K562 (cell line): ENCODE measurements at regions not wholly inside any gene's neighbourhood (a gene's known extent, or its start where the extent isn't known, plus 50 kb on each side); places are given as distances from the start of the nearest gene placed in this dataset.

Source experiments
- ATAC-seq: fragments of 200-7000 bp; cut with Tn5 transposase; 3 replicates; pipeline ENCODE4 v1.9.1; 2020; ENCODE audit warnings: moderate library complexity
- BruUV-seq: library from RNA; stranded (reverse); fragments of 400-500 nt; replicated peaks from 2 replicates; lab custom pipeline; 2021; lab: Mats Ljungman, UMichigan
- CTCF ChIA-PET: fragments of 300-600 bp; formaldehyde crosslinking; extraction: SDS; loops from one replicate; lab custom pipeline; 2021; ENCODE audit warnings: low intra/inter-chr PET ratio; lab: Yijun Ruan, JAX
- POLR2A ChIA-PET: fragments of 300-600, 350-650 bp; sonication (Branson Sonifier 250); formaldehyde crosslinking; extraction: SDS; loops from one replicate; lab custom pipeline; 2021; ENCODE audit warnings: antibody characterized with exemption, inconsistent platforms; lab: Yijun Ruan, JAX
- DNase-seq, 4 experiments: peaks; one replicate each; pipeline versions ENCODE4 v3.0.0 to v3.0.0-alpha.2; 2011 to 2018; ENCODE audit warnings: low spot score in 3 of 4, mixed read lengths in 3 of 4; ENCODE audit errors: extremely low read depth in 1 of 4
- FAIRE-seq: peaks from 2 replicates; lab custom pipeline; 2011; peaks lifted over from hg19 to GRCh38; lab: Jason Lieb, UNC
- H2AFZ ChIP-seq: 2 replicates; pipeline ENCODE4 v1.6.0; 2011; ENCODE audit warnings: low read depth, low read length, control low read depth, inconsistent platforms
- H3K27ac ChIP-seq: fragments of 200-600 bp; 3 replicates; pipeline ENCODE4 v1.8.0; 2011; ENCODE audit warnings: low read depth, mild to moderate bottlenecking, control low read depth, inconsistent platforms, low read length, moderate library complexity, mixed read lengths; ENCODE audit errors: extremely low read depth
- H3K27me3 ChIP-seq, 2 experiments: fragments of 300-600 bp in 1 of 2; 2 replicates in 1 of 2; 3 replicates in 1 of 2; pipeline versions ENCODE4 v1.6.0 to v1.8.0; 2011; ENCODE audit warnings: inconsistent platforms in 2 of 2, low read length in 2 of 2, mild to moderate bottlenecking in 1 of 2, mixed read lengths in 1 of 2, moderate library complexity in 1 of 2; ENCODE audit not compliant: control insufficient read depth in 2 of 2, insufficient read depth in 2 of 2
- H3K36me3 ChIP-seq: fragments of 300-600 bp; 3 replicates; pipeline ENCODE4 v1.8.0; 2011; ENCODE audit warnings: mild to moderate bottlenecking, low read length, inconsistent platforms; ENCODE audit not compliant: control insufficient read depth, insufficient read depth
- H3K4me1 ChIP-seq, 2 experiments: fragments of 200-600 bp in 1 of 2; replicated peaks in 1 of 2; 2 replicates in 1 of 2; 3 replicates in 1 of 2; pipeline versions ENCODE4 v1.5.1 to v1.8.0; 2011; ENCODE audit warnings: inconsistent platforms in 2 of 2, low read length in 2 of 2, mild to moderate bottlenecking in 1 of 2, mixed read lengths in 1 of 2, moderate library complexity in 1 of 2; ENCODE audit not compliant: control insufficient read depth in 2 of 2, insufficient read depth in 2 of 2
- H3K4me2 ChIP-seq: 2 replicates; pipeline ENCODE4 v1.6.1; 2011; ENCODE audit warnings: low read length, control low read depth, inconsistent platforms, mixed read lengths; ENCODE audit not compliant: insufficient read depth
- H3K4me3 ChIP-seq: fragments of 200-600 bp; sonication (generic), shearing (Covaris generic); 2 replicates; pipeline ENCODE4 v1.5.1; 2016; ENCODE audit warnings: control low read depth, inconsistent platforms
- H3K79me2 ChIP-seq: fragments of 200-600 bp; 3 replicates; pipeline ENCODE4 v1.8.0; 2011; ENCODE audit warnings: low read length, inconsistent platforms; ENCODE audit not compliant: control insufficient read depth, insufficient read depth
- H3K9ac ChIP-seq, 2 experiments: 2 replicates each; pipeline versions ENCODE4 v1.6.0 to v1.6.1; 2011; ENCODE audit warnings: low read depth in 2 of 2, low read length in 2 of 2, control low read depth in 1 of 2, inconsistent platforms in 1 of 2, mild to moderate bottlenecking in 1 of 2, mixed read lengths in 1 of 2; ENCODE audit not compliant: insufficient read depth in 1 of 2
- H3K9me1 ChIP-seq: one replicate; pipeline ENCODE4 v1.6.0; 2011; ENCODE audit warnings: inconsistent platforms, mild to moderate bottlenecking, low read length, moderate library complexity; ENCODE audit not compliant: control insufficient read depth, insufficient read depth
- H3K9me3 ChIP-seq: replicated peaks from 2 replicates; pipeline ENCODE4 v1.5.1; 2011; ENCODE audit warnings: low read depth, low read length, inconsistent platforms; ENCODE audit not compliant: control insufficient read depth, insufficient read depth
- H4K20me1 ChIP-seq: replicated peaks from 2 replicates; pipeline ENCODE4 v1.6.1; 2011; ENCODE audit warnings: low read length, inconsistent platforms, mixed read lengths; ENCODE audit not compliant: control insufficient read depth, insufficient read depth
- HMGXB4 ChIP-seq: sonication (generic); formaldehyde crosslinking; IDR thresholded peaks from 2 replicates; pipeline ENCODE4 v1.8.1; 2023; ENCODE audit warnings: mild to moderate bottlenecking, missing genetic modification reagents
- NR1H2 ChIP-seq: sonication (generic); formaldehyde crosslinking; IDR thresholded peaks from 2 replicates; pipeline ENCODE4 v1.4.0; 2020; ENCODE audit warnings: mild to moderate bottlenecking, missing genetic modification reagents
- SFPQ ChIP-seq: fragments of 200-400 bp; formaldehyde crosslinking; IDR thresholded peaks from 2 replicates; pipeline ENCODE4 v1.6.1; 2017; ENCODE audit warnings: mild to moderate bottlenecking, low read depth, low read length, moderate library complexity
- WGBS: fragments of 100-300 bp; shearing (Covaris generic); methylation state at CpG from one replicate; pipeline ENCODE4 v1.1.6; 2016; ENCODE audit warnings: low coverage, mixed read lengths; ENCODE audit not compliant: insufficient coverage; ENCODE audit errors: missing lambda C conversion rate; 5-methylcytosine and 5-hydroxymethylcytosine counted together
- in situ Hi-C: fragments of 300-500 bp; cut with MboI; formaldehyde crosslinking; loops from 4 replicates; pipeline ENCODE4 v1.15.0; 2018; ENCODE audit warnings: inconsistent platforms, mixed read lengths
- intact Hi-C: fragments of 100-400 bp; cut with micrococcal nuclease; formaldehyde crosslinking; loops from 2 replicates; pipeline ENCODE4 v1.14.2; 2022

GRCh38 chr4:184528713-184529112 lies 54.4 kb upstream of the IRF2 start:
- H3K9ac ChIP-seq: no peak overlapping the region
- no peaks in the 10 kb centered on the region for H4K20me1 ChIP-seq
- TF ChIP-seq NR1H2 (CRISPR knock-in tag) (no peak), HMGXB4 (CRISPR knock-in tag) (no peak), SFPQ (no peak)
- POLR2A ChIA-PET: no interaction called here
- in situ Hi-C loops (no loop called here), intact Hi-C loops (no loop called here)
- H3K4me2 ChIP-seq: no peak overlapping the region
- peaks cover 0 to 4% of the 10 kb centered on the region in 2 experiments; a peak in 3 of 5 replicates for H3K4me1 ChIP-seq
- H3K27me3 ChIP-seq: no peaks in the 10 kb centered on the region
- 88% methylated on average over 1 of the region's 3 CpGs for WGBS
- H3K4me3 ChIP-seq: no peak overlapping the region
- DNase-seq: no peak
- no peak overlapping the region for H3K27ac ChIP-seq
- H3K9me3 ChIP-seq: no peaks in the 10 kb centered on the region
- H3K36me3 ChIP-seq: no peaks in the 10 kb centered on the region
- H3K79me2 ChIP-seq: no peaks in the 10 kb centered on the region
- no TSS peak for BruUV-seq
- ATAC-seq: no peak
- H3K9me1 ChIP-seq: no peaks in the 10 kb centered on the region
- FAIRE-seq: no peak
- CTCF ChIA-PET: no interaction called here
- no peak overlapping the region for H2AFZ ChIP-seq
